OCI-LY7 (cell line): ENCODE measurements at regions not wholly inside any gene's neighbourhood (a gene's known extent, or its start where the extent isn't known, plus 50 kb on each side); places are given as distances from the start of the nearest gene placed in this dataset.

Experiments used
- EZH2phosphoT487 ChIP-seq: fragments of 200-600 bp; sonication (generic); IDR thresholded peaks from 2 replicates; pipeline ENCODE4 v1.6.1; 2018; ENCODE audit warnings: low read depth, borderline replicate concordance, mild to moderate bottlenecking, mixed run types, antibody characterized with exemption, low read length, moderate library complexity, mixed read lengths
- TF ChIP-seq, protein P1 (sequence below): fragments of 200-600 bp; sonication (generic); conservative IDR thresholded peaks from 2 replicates; pipeline ENCODE4 v1.5.1; 2014; ENCODE audit warnings: mild to moderate bottlenecking, antibody characterized with exemption, low read length, moderate library complexity, mixed read lengths

- TF ChIP-seq, protein P1, sequence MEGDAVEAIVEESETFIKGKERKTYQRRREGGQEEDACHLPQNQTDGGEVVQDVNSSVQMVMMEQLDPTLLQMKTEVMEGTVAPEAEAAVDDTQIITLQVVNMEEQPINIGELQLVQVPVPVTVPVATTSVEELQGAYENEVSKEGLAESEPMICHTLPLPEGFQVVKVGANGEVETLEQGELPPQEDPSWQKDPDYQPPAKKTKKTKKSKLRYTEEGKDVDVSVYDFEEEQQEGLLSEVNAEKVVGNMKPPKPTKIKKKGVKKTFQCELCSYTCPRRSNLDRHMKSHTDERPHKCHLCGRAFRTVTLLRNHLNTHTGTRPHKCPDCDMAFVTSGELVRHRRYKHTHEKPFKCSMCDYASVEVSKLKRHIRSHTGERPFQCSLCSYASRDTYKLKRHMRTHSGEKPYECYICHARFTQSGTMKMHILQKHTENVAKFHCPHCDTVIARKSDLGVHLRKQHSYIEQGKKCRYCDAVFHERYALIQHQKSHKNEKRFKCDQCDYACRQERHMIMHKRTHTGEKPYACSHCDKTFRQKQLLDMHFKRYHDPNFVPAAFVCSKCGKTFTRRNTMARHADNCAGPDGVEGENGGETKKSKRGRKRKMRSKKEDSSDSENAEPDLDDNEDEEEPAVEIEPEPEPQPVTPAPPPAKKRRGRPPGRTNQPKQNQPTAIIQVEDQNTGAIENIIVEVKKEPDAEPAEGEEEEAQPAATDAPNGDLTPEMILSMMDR: no peak
- no peak for TF ChIP-seq EZH2phosphoT487
Observed at GRCh38 chr7:113008755-113009154, 77.9 kb downstream of the GPR85 start.
